ENCODE measurements at regions not wholly inside any gene's neighbourhood (a gene's known extent, or its start where the extent isn't known, plus 50 kb on each side); places are given as distances from the start of the nearest gene placed in this dataset.

DNA sequence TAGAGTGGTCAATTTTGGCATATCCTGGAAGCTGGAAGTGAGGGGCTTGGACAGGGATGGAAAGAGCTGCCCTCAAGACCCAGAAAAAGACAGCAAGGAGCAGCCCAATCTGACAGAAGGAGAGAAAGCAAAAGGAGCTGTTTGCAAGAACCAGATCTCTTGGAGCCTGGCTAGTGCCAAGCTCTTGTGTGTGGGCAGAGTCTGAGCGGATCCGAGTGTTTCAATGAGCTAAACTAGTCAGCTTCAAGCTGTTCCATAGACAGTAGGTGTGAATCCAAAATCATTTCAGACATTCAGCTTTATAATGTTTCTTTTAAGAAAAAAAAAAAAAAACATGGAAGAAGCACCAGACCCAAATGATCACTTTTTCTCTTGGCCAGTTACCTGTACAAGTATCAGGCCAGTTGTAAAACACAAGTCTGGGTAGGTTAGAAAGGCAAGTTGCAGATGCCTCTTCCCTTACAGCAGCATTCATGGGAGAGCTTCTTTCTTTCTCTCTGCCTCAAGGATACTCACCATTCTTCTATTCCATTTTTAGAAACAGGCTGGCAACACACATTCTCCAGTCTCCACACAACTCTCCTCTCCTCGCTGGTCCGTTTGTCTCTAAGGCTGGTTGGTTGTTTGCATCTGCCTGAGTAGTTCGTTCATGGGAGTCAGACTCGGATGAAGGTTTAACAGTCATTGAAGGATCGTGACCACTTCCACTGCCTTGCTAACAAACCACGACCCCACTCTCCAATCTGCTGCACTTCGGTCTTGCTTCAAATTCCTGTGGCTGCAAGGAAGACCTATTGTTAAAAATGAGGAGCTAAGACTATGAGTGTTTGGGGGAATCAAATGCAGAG, 105.2 kb upstream of the GATB start:
- Mint-ChIP-seq H3K9me3 (peaks cover 9% of the 10 kb centered on the region), H3K36me3 (ENCODE audit: low read depth) (no peaks in the 10 kb centered on the region), H3K27ac (no peak overlapping the region), H3K27me3 (ENCODE audit: insufficient read depth) (peaks cover 16% of the 10 kb centered on the region), H3K4me3 (no peak overlapping the region), H3K4me1 (ENCODE audit: low read depth) (peaks cover 5% of the 10 kb centered on the region)
- intact Hi-C loops (cut with micrococcal nuclease), result no loop called here
- DNase-seq (ENCODE audit: low spot score), result no peak

DNA sequence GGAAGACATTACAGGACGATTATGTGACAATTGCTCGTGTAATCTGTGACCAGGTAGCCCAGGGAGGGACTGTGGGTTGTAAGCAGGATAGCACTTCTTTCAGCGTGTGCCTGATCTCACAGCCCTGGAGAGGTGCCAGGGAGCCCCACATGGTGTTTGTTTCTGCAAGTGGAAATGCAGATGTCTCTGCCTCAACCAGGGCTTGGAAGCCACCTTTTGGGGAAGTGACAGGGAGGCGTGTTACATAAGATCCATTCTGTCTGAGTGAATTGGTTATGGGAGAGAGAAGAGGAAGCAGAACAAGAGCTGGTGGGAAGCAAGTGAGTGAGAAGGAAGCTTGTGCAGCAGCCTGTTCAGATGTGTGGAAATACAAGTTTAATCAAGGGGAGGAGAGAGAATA, 104.5 kb upstream of the GATB start:
- no peak for DNase-seq (ENCODE audit: low spot score)
- H3K36me3 Mint-ChIP-seq (ENCODE audit: low read depth), result no peaks in the 10 kb centered on the region
- no peak overlapping the region for H3K27ac Mint-ChIP-seq
- no peak overlapping the region for H3K4me3 Mint-ChIP-seq
- H3K9me3 Mint-ChIP-seq, result peaks cover 9% of the 10 kb centered on the region
- H3K4me1 Mint-ChIP-seq (ENCODE audit: low read depth), result peaks cover 5% of the 10 kb centered on the region
- intact Hi-C loops (cut with micrococcal nuclease), result no loop called here
- H3K27me3 Mint-ChIP-seq (ENCODE audit: insufficient read depth), result peaks cover 20% of the 10 kb centered on the region

DNA sequence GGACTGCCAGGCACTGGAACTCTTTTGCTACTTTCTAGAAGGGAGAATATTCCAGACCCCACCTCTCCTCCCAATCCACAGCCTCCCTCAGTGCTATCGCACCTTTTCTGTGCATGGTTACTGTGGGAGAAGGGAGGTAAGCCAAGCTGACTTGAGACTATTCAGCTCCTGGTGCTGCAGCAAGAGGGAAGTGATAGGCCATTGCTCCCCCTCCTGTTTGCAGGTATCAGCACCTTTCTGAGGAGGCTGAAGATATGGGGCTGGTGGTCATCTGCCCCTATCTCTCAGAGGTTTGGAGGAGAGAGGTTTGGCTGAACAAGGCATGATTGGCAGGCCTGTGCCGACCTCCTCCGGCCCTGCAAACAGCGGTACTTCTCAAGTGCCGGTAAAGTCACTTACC, 103.3 kb upstream of the GATB start:
- Mint-ChIP-seq H3K27ac (no peak overlapping the region), H3K4me1 (ENCODE audit: low read depth) (peaks cover 5% of the 10 kb centered on the region), H3K9me3 (peaks cover 9% of the 10 kb centered on the region), H3K27me3 (ENCODE audit: insufficient read depth) (peaks cover 25% of the 10 kb centered on the region), H3K4me3 (no peak overlapping the region), H3K36me3 (ENCODE audit: low read depth) (no peaks in the 10 kb centered on the region)
- intact Hi-C loops (cut with micrococcal nuclease), result no loop called here
- no peak for DNase-seq (ENCODE audit: low spot score)

DNA sequence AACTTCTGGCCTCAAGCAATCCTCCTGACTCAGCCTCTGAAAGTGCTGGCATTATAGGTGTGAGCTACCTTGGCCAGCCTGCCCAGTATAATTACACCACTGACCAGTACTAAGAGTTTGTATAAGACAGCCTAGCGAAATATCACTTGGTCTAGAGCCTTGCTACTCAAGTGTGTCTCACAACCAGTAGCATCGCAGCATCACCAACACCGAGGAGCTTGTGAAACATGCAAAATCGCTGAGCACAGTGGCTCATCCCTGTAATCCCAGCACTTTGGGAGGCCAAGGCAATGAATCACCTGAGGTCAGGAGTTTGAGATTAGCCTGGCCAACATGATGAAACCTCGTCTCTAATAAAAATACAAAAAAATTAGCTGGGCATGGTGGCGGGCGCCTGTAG, 102.0 kb upstream of the GATB start:
- Mint-ChIP-seq H3K27me3 (ENCODE audit: insufficient read depth) (peaks cover 27% of the 10 kb centered on the region), H3K4me3 (no peak overlapping the region), H3K27ac (no peak overlapping the region), H3K9me3 (peaks cover 6% of the 10 kb centered on the region), H3K4me1 (ENCODE audit: low read depth) (peaks cover 5% of the 10 kb centered on the region), H3K36me3 (ENCODE audit: low read depth) (no peaks in the 10 kb centered on the region)
- intact Hi-C loops (cut with micrococcal nuclease), result no loop called here
- DNase-seq (ENCODE audit: low spot score), result no peak

DNA sequence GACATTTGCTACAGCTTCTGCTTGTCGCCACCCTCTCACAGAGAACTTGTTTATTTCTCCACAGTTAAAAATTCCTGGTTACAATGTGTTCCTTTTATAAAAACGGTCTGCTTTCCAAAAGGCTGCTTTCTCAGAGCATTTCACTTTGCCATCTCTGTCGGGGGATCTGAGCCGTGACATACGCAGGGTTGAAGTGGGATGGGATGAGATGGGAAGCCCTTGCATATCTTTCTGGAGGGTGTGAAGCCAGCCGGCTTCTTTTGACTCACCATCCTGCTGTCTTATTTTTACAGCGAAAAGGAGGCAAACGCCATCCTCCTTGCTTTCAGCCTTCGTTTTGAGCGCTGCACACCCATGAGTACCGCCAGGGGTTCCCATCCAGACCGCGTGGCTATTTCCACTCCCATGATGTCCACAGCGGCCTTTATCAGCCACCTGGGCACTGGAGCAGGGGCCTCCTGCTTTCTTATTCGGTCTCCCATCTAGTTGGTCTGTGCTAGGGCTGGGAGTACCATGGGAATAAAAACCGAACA, 99.8 kb upstream of the GATB start:
- intact Hi-C loops (cut with micrococcal nuclease), result no loop called here
- H3K27ac Mint-ChIP-seq, result no peak overlapping the region
- H3K4me1 Mint-ChIP-seq (ENCODE audit: low read depth), result no peaks in the 10 kb centered on the region
- no peak overlapping the region for H3K4me3 Mint-ChIP-seq
- no peaks in the 10 kb centered on the region for H3K9me3 Mint-ChIP-seq
- H3K27me3 Mint-ChIP-seq (ENCODE audit: insufficient read depth), result peaks cover 27% of the 10 kb centered on the region
- no peak for DNase-seq (ENCODE audit: low spot score)
- no peaks in the 10 kb centered on the region for H3K36me3 Mint-ChIP-seq (ENCODE audit: low read depth)

DNA sequence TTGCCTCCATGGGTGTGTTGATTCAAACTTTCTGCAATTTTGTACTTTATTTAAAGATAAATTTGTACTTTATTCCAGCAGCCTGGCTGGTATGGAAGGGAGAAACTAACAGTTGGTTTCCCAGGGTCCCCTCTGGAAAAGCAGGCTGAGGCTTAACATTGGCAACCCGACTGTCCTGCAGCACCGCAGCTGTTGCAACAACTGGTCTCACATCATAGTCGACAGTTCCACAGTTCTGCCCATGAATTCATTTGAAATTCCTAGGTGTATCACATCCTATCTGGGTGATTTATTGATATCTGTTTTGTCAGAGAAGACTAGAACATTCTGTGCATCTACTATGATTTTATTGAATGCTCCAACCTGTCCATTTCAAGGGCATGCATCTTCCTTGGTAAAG, 98.8 kb upstream of the GATB start:
- DNase-seq (ENCODE audit: low spot score), result no peak
- intact Hi-C loops (cut with micrococcal nuclease), result no loop called here
- no peaks in the 10 kb centered on the region for H3K4me1 Mint-ChIP-seq (ENCODE audit: low read depth)
- no peaks in the 10 kb centered on the region for H3K36me3 Mint-ChIP-seq (ENCODE audit: low read depth)
- H3K9me3 Mint-ChIP-seq, result no peaks in the 10 kb centered on the region
- no peak overlapping the region for H3K4me3 Mint-ChIP-seq
- H3K27ac Mint-ChIP-seq, result no peak overlapping the region
- peaks cover 21% of the 10 kb centered on the region for H3K27me3 Mint-ChIP-seq (ENCODE audit: insufficient read depth)

DNA sequence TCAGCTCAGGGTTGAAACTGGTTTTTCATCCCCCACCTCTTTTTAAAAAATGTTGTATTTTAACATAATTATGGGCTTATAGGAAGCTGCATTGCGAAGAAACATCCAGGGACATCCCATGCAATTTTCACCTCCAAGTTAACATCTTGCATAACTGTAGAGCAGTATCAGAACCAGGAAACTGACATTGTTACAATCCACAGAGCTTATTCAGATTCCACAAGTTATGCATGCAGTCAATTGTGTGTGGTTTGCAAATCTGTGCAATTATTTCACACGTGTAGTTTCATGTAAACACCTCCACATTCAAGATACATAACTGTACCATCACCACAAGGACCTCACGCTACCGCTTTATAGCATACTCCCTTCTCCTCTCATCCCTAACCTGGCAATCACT, 97.5 kb upstream of the GATB start:
- H3K27me3 Mint-ChIP-seq (ENCODE audit: insufficient read depth), result peaks cover 21% of the 10 kb centered on the region
- H3K9me3 Mint-ChIP-seq, result no peaks in the 10 kb centered on the region
- DNase-seq (ENCODE audit: low spot score), result no peak
- H3K4me1 Mint-ChIP-seq (ENCODE audit: low read depth), result no peaks in the 10 kb centered on the region
- intact Hi-C loops (cut with micrococcal nuclease), result no loop called here
- no peaks in the 10 kb centered on the region for H3K36me3 Mint-ChIP-seq (ENCODE audit: low read depth)
- H3K4me3 Mint-ChIP-seq, result no peak overlapping the region
- no peak overlapping the region for H3K27ac Mint-ChIP-seq

DNA sequence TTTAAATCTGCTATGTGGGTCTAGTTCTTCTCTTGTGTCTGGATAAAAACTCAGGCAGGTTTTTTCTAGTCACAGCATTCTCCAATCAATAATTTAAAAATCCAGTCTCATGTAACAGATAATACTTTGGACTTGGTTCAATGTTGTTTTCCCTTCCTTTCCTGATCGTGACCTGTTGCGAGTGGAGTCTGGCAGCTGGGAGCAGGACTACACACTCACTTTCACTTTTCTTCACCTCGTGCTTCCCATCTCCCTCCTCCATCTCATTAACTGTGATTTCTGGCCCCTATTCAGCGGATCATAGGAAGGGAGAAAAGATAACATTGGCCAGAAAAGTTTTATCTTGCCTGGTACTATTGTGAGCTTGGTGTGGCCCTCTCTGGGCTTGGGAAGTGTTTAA, 96.6 kb upstream of the GATB start:
- intact Hi-C loops (cut with micrococcal nuclease), result no loop called here
- H3K36me3 Mint-ChIP-seq (ENCODE audit: low read depth), result no peaks in the 10 kb centered on the region
- no peak overlapping the region for H3K27ac Mint-ChIP-seq

DNA sequence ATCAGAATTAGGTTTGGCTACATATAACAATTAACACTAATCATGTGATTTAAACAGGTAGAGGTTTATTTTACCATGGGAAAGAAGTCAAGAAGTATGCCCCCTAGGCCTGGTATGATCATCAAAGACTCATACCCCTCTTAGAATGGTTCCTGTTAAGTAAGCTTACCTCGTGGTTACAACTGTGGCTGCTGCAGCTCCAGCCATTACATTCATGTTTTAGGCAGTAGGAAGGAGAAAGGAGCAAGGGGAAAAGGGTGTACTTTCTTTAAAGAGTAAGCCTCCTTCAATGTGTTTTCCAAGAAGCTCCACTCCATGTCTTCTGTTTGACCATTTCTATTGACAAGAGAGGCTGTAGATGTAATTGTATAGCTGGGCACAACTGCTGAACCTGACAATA, 94.9 kb upstream of the GATB start:
- DNase-seq (ENCODE audit: low spot score), result no peak
- Mint-ChIP-seq H3K9me3 (no peaks in the 10 kb centered on the region), H3K27me3 (ENCODE audit: insufficient read depth) (peaks cover 17% of the 10 kb centered on the region), H3K4me3 (no peak overlapping the region), H3K27ac (no peak overlapping the region), H3K36me3 (ENCODE audit: low read depth) (no peaks in the 10 kb centered on the region), H3K4me1 (ENCODE audit: low read depth) (no peaks in the 10 kb centered on the region)
- intact Hi-C loops (cut with micrococcal nuclease), result no loop called here

More for the DNA sequence above, 96.6 kb upstream of the GATB start:
- Mint-ChIP-seq H3K4me1 (ENCODE audit: low read depth) (no peaks in the 10 kb centered on the region), H3K27me3 (ENCODE audit: insufficient read depth) (peaks cover 19% of the 10 kb centered on the region), H3K9me3 (no peaks in the 10 kb centered on the region), H3K4me3 (no peak overlapping the region)
- no peak for DNase-seq (ENCODE audit: low spot score)

DNA sequence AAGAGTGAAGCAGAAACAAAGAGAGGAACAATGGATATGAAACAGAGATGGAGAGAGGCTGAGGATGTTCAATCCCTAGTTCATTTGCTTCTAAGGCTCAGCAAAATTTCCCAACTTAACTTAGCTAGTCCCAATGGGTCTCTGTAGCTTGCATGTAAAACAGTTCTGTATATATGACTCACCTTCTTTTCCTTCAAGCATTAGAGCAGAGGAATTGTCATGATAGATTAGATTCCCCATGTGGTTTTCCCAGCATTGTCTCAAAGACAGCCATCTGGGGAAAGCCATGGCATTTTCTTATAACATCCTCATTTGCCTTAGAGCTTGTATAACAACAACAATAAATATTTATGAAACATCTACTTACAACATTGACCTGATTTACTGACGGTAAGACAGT, 93.9 kb upstream of the GATB start:
- Mint-ChIP-seq H3K9me3 (no peaks in the 10 kb centered on the region), H3K27ac (no peak overlapping the region), H3K4me1 (ENCODE audit: low read depth) (no peaks in the 10 kb centered on the region), H3K27me3 (ENCODE audit: insufficient read depth) (peaks cover 8% of the 10 kb centered on the region), H3K4me3 (no peak overlapping the region), H3K36me3 (ENCODE audit: low read depth) (no peaks in the 10 kb centered on the region)
- no peak for DNase-seq (ENCODE audit: low spot score)
- intact Hi-C loops (cut with micrococcal nuclease), result no loop called here

DNA sequence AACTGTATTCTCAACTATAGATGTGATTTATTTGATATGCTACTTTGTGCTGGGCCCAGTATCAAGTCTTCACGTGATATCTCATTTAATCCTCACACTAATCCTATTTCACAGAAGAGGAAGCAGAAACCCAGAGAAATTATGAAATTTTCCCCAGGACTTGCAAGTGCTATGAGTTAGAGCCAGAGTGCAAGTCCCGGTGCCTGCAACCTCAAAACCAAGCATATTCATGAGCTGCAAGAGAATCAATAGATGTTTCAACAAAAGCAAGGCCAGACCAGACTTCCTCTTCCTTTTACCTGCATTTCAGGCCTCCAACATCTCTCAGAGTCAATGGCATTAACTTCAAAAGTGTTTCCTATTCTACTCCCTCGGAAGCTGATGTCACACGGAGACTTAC, 92.2 kb upstream of the GATB start:
- H3K27me3 Mint-ChIP-seq (ENCODE audit: insufficient read depth), result peaks cover 15% of the 10 kb centered on the region
- no peaks in the 10 kb centered on the region for H3K9me3 Mint-ChIP-seq
- H3K27ac Mint-ChIP-seq, result no peak overlapping the region
- DNase-seq (ENCODE audit: low spot score), result no peak
- no peak overlapping the region for H3K4me3 Mint-ChIP-seq
- H3K36me3 Mint-ChIP-seq (ENCODE audit: low read depth), result no peaks in the 10 kb centered on the region
- H3K4me1 Mint-ChIP-seq (ENCODE audit: low read depth), result no peaks in the 10 kb centered on the region
- intact Hi-C loops (cut with micrococcal nuclease), result no loop called here

DNA sequence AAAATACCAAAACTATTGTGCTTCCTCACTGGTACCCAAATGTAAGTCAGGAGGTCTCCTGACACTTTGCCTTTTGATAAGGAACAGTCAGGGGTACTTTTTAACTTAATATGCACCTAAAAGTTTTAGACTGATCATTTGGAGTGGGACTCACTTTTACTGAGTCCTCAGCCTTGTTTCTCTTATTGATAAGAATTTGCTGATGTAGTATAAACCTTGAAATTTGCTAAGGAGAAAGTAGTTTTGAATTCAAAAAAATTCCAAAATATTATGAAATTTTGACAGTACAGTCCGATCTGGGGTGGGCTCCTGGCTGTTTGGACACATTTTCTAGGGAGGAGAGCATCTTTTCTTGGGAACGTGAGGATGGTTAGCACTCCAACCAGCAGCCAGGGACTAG, 91.4 kb upstream of the GATB start:
- Mint-ChIP-seq H3K27ac (no peak overlapping the region), H3K4me3 (no peak overlapping the region), H3K4me1 (ENCODE audit: low read depth) (no peaks in the 10 kb centered on the region), H3K36me3 (ENCODE audit: low read depth) (no peaks in the 10 kb centered on the region), H3K9me3 (no peaks in the 10 kb centered on the region), H3K27me3 (ENCODE audit: insufficient read depth) (peaks cover 11% of the 10 kb centered on the region)
- intact Hi-C loops (cut with micrococcal nuclease), result no loop called here
- DNase-seq (ENCODE audit: low spot score), result no peak

DNA sequence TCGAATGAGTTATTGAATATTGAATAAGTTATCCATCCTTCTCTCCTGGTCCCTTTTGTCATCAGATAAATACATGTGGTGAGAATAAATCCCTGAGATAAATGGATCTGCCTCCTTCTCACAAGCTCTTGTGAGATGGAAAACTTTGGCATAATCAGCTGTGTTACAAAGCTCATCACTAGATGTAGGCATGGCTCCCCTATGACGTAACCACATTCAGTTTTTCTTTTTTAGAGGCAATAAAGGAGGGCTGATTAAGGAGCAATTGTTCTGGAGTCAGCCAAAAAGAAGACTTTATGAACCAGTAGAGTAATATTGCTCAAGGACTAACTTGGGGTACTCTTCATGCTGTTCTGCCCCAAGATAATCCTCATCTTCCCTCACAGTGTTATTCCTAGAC, 90.5 kb upstream of the GATB start:
- no peaks in the 10 kb centered on the region for H3K36me3 Mint-ChIP-seq (ENCODE audit: low read depth)
- H3K27me3 Mint-ChIP-seq (ENCODE audit: insufficient read depth), result peaks cover 11% of the 10 kb centered on the region
- intact Hi-C loops (cut with micrococcal nuclease), result no loop called here
- no peaks in the 10 kb centered on the region for H3K9me3 Mint-ChIP-seq
- H3K4me1 Mint-ChIP-seq (ENCODE audit: low read depth), result no peaks in the 10 kb centered on the region
- no peak for DNase-seq (ENCODE audit: low spot score)
- no peak overlapping the region for H3K4me3 Mint-ChIP-seq
- H3K27ac Mint-ChIP-seq, result no peak overlapping the region

DNA sequence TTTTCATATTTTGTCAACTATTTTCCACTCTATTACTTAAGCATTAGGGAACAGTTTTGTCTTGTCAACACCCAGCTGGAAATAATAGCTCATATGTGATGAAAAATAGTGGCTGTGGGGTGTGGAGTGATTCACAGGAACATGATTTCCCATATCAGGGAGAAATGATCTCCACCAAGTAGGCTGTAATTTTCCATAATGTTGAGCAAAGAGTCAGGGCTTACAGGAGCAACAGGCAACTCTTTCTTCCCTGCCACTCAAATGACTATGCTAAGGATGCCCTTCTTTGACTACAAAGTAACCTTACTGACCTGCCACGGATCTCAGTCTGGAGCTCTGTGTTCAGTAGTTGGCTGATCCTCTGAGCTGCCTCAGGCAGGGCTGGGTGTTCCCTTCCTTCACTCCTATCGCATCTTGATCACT, 90.0 kb upstream of the GATB start:
- DNase-seq (ENCODE audit: low spot score), result no peak
- intact Hi-C loops (cut with micrococcal nuclease), result no loop called here
- H3K27me3 Mint-ChIP-seq (ENCODE audit: insufficient read depth), result peaks cover 11% of the 10 kb centered on the region
- no peaks in the 10 kb centered on the region for H3K36me3 Mint-ChIP-seq (ENCODE audit: low read depth)
- no peaks in the 10 kb centered on the region for H3K4me1 Mint-ChIP-seq (ENCODE audit: low read depth)
- H3K4me3 Mint-ChIP-seq, result no peak overlapping the region
- peaks cover 4% of the 10 kb centered on the region for H3K9me3 Mint-ChIP-seq
- H3K27ac Mint-ChIP-seq, result no peak overlapping the region

Data from activated T-helper 1 cell treated with anti-CD3 and anti-CD28 coated beads, Interleukin-12 subunit alpha, Interleukin-12 subunit beta, Interleukin-2, Interleukin-4 antibody, amounts not matched to agents 30 ng/mL and 10 ng/mL and 1 ng/mL, durations not matched to agents 14 hours and 24 hours and 36 hours (primary cell).